ENCODE measurements at regions not wholly inside any gene's neighbourhood (a gene's known extent, or its start where the extent isn't known, plus 50 kb on each side); places are given as distances from the start of the nearest gene placed in this dataset.

DNA sequence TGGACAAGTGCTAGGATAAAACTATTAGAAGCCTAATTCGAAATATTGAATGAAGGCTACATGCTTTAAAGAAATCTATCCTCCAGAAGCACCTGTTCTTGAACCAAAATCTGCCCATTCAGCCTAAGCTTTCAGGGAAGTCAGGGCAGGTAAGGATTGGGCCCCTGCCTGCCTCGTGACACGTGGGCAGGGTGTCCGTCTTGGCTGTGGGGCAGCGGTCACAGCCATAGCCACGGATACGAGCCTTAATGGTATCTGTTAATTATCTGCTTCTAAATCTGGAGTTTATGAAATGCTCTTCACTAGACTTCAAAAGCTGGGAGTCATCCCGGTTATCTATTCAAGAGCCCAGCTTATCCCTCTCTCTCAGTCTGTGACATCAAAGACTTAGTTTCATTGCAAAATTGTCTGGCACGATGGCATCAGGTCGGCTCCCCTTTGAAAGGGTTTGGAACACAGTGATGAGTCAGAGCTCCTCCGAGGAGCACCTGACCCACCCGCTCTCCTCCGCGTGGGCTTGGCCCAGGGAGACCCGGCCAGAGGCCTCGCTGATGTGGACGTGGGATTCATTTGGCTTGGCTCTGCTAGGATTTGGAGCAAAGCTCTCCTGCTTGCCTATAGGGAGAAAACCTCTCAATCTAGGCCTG is 135.9 kb downstream of the MACROH2A1 start (continued):
- peak; percentile 95 for TF ChIP-seq ARID5B (CRISPR knock-in tag; IDR thresholded peaks at IDR 0.05)
- TF ChIP-seq KDM5B (CRISPR knock-in tag; IDR thresholded peaks at IDR 0.05; ENCODE audit: borderline replicate concordance), result 0 out of 2 replicates have a peak, but pooled peaks have one; percentile 46
- TF ChIP-seq KDM2A (CRISPR knock-in tag; IDR thresholded peaks at IDR 0.05; ENCODE audit: borderline replicate concordance, low read depth), result peak; percentile 79
- TF ChIP-seq ZNF431 (CRISPR knock-in tag; IDR thresholded peaks at IDR 0.05; ENCODE audit: borderline replicate concordance, low read depth), result no peak
- TF ChIP-seq, protein P1, sequence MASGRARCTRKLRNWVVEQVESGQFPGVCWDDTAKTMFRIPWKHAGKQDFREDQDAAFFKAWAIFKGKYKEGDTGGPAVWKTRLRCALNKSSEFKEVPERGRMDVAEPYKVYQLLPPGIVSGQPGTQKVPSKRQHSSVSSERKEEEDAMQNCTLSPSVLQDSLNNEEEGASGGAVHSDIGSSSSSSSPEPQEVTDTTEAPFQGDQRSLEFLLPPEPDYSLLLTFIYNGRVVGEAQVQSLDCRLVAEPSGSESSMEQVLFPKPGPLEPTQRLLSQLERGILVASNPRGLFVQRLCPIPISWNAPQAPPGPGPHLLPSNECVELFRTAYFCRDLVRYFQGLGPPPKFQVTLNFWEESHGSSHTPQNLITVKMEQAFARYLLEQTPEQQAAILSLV (CRISPR knock-in tag; IDR thresholded peaks at IDR 0.05; ENCODE audit: borderline replicate concordance), result no peak
- no peak for TF ChIP-seq BRD4 (CRISPR knock-in tag; IDR thresholded peaks at IDR 0.05)
- TF ChIP-seq, protein P2, sequence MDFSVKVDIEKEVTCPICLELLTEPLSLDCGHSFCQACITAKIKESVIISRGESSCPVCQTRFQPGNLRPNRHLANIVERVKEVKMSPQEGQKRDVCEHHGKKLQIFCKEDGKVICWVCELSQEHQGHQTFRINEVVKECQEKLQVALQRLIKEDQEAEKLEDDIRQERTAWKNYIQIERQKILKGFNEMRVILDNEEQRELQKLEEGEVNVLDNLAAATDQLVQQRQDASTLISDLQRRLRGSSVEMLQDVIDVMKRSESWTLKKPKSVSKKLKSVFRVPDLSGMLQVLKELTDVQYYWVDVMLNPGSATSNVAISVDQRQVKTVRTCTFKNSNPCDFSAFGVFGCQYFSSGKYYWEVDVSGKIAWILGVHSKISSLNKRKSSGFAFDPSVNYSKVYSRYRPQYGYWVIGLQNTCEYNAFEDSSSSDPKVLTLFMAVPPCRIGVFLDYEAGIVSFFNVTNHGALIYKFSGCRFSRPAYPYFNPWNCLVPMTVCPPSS (IDR thresholded peaks at IDR 0.05), result no peak
- no peak for TF ChIP-seq ISX (CRISPR knock-in tag; conservative IDR thresholded peaks at IDR 0.05)
- TF ChIP-seq GMEB2 (CRISPR knock-in tag; IDR thresholded peaks at IDR 0.05; ENCODE audit: low read depth), result no peak
- TF ChIP-seq ZNF124 (CRISPR knock-in tag; IDR thresholded peaks at IDR 0.05), result no peak
- no peak for TF ChIP-seq GABPA (IDR thresholded peaks at IDR 0.05; ENCODE audit: low read depth, low read length)
- TF ChIP-seq GABPA (CRISPR knock-in tag; IDR thresholded peaks at IDR 0.05; ENCODE audit: low read depth), result no peak
- no peak for TF ChIP-seq ATRX (CRISPR knock-in tag; IDR thresholded peaks at IDR 0.05; ENCODE audit: borderline replicate concordance)
- TF ChIP-seq DMAP1 (CRISPR knock-in tag; IDR thresholded peaks at IDR 0.05), result peak; percentile 62; the same call in 1 of the 2 replicates
- TF ChIP-seq PRDM15 (CRISPR knock-in tag; IDR thresholded peaks at IDR 0.05), result no peak

Measured in HepG2 (cell line).